GM23248 (cell line): ENCODE measurements at regions not wholly inside any gene's neighbourhood (a gene's known extent, or its start where the extent isn't known, plus 50 kb on each side); places are given as distances from the start of the nearest gene placed in this dataset.
A peak's percentile ranks its signal among the peaks of the same experiment; 100 is the strongest.

Experiments
- DNase-seq: peaks from one replicate; pipeline ENCODE4 v3.0.0-alpha.2; 2015
- H2AFZ ChIP-seq: fragments of 200-600 bp; sonication (generic); 2 replicates; pipeline ENCODE4 v1.6.1; 2016; ENCODE audit warnings: antibody characterized with exemption
- H3F3A ChIP-seq: fragments of 200-600 bp; sonication (generic); 2 replicates; pipeline ENCODE4 v1.6.1; 2016; ENCODE audit warnings: mild to moderate bottlenecking, antibody characterized with exemption, mixed run types; ENCODE audit not compliant: insufficient read depth
- H3K27ac ChIP-seq: fragments of 200-600 bp; sonication (generic); 2 replicates; pipeline ENCODE4 v1.5.1; 2016; ENCODE audit warnings: mild to moderate bottlenecking
- H3K27me3 ChIP-seq: fragments of 200-600 bp; sonication (generic); replicated peaks from 2 replicates; pipeline ENCODE4 v1.6.1; 2016; ENCODE audit warnings: mild to moderate bottlenecking; ENCODE audit not compliant: insufficient read depth
- H3K36me3 ChIP-seq: fragments of 200-600 bp; sonication (generic); 2 replicates; pipeline ENCODE4 v1.6.1; 2016; ENCODE audit warnings: low read depth, mild to moderate bottlenecking
- H3K4me1 ChIP-seq: fragments of 200-600 bp; sonication (generic); 2 replicates; pipeline ENCODE4 v1.6.1; 2016; ENCODE audit warnings: mild to moderate bottlenecking; ENCODE audit not compliant: insufficient read depth
- H3K4me2 ChIP-seq: fragments of 200-600 bp; sonication (generic); one replicate; pipeline ENCODE4 v1.6.1; 2016; ENCODE audit warnings: mild to moderate bottlenecking; ENCODE audit not compliant: unreplicated experiment
- H3K4me3 ChIP-seq: fragments of 200-600 bp; sonication (generic); 2 replicates; pipeline ENCODE4 v1.5.1; 2016; ENCODE audit warnings: mild to moderate bottlenecking
- H3K79me2 ChIP-seq: fragments of 200-600 bp; sonication (generic); 2 replicates; pipeline ENCODE4 v1.6.1; 2016; ENCODE audit warnings: mild to moderate bottlenecking; ENCODE audit not compliant: insufficient read depth
- H3K9ac ChIP-seq: fragments of 200-600 bp; sonication (generic); 2 replicates; pipeline ENCODE4 v1.6.1; 2016; ENCODE audit warnings: mild to moderate bottlenecking
- H3K9me2 ChIP-seq: fragments of 200-600 bp; sonication (generic); 2 replicates; pipeline ENCODE4 v1.6.1; 2016; ENCODE audit warnings: mixed run types, mild to moderate bottlenecking, moderate library complexity; ENCODE audit not compliant: insufficient read depth
- H3K9me3 ChIP-seq: fragments of 200-600 bp; sonication (generic); one replicate; pipeline ENCODE4 v1.6.1; 2017; ENCODE audit warnings: low read depth
- H4K20me1 ChIP-seq: fragments of 200-600 bp; sonication (generic); 2 replicates; pipeline ENCODE4 v1.6.0; 2016; ENCODE audit not compliant: insufficient read depth
- EZH2 ChIP-seq: fragments of 200-600 bp; sonication (generic); IDR thresholded peaks from 2 replicates; pipeline ENCODE4 v1.6.1; 2018; ENCODE audit warnings: antibody characterized with exemption, mild to moderate bottlenecking; ENCODE audit not compliant: insufficient read depth, poor library complexity, severe bottlenecking
- EZH2phosphoT487 ChIP-seq: fragments of 200-600 bp; sonication (generic); IDR thresholded peaks from 2 replicates; pipeline ENCODE4 v1.6.1; 2018; ENCODE audit warnings: antibody characterized with exemption, moderate library complexity, mild to moderate bottlenecking, low read depth; ENCODE audit not compliant: insufficient read depth
- WGBS, 2 experiments: methylation state at CpG; one replicate each; pipeline ENCODE4 v1.1.6; 2015 to 2017; ENCODE audit warnings: low lambda C conversion rate in 2 of 2, low coverage in 1 of 2; ENCODE audit errors: missing lambda C conversion rate in 2 of 2; 5-methylcytosine and 5-hydroxymethylcytosine counted together
- in situ Hi-C: fragments of 300-500 bp; cut with MboI; formaldehyde crosslinking; loops from 2 replicates; pipeline ENCODE4 v1.15.0; 2020

- H4K20me1 ChIP-seq, result no peaks in the 10 kb centered on the region
- H3F3A ChIP-seq, result peaks cover 26% of the 10 kb centered on the region
- peaks cover 53% of the 10 kb centered on the region for H3K4me1 ChIP-seq
- no peak for DNase-seq
- H3K9me3 ChIP-seq, result no peaks in the 10 kb centered on the region
- no peak overlapping the region for H3K9ac ChIP-seq
- no peaks in the 10 kb centered on the region for H3K27me3 ChIP-seq
- H3K27ac ChIP-seq, result no peak overlapping the region
- no peaks in the 10 kb centered on the region for H3K36me3 ChIP-seq
- no peak overlapping the region for H2AFZ ChIP-seq
- H3K4me2 ChIP-seq, result no peak overlapping the region
- TF ChIP-seq EZH2, result no peak
- TF ChIP-seq EZH2phosphoT487, result no peak
- 97 to 98% methylated on average over 7 to 8 of the region's 8 CpGs for WGBS, 2 experiments
- no peaks in the 10 kb centered on the region for H3K9me2 ChIP-seq
- in situ Hi-C loops, result no loop called here
- no peaks in the 10 kb centered on the region for H3K79me2 ChIP-seq
- no peak overlapping the region for H3K4me3 ChIP-seq
Observed at GRCh38 chr10:78803710-78804109, 265.1 kb upstream of the ZMIZ1 start.

DNA sequence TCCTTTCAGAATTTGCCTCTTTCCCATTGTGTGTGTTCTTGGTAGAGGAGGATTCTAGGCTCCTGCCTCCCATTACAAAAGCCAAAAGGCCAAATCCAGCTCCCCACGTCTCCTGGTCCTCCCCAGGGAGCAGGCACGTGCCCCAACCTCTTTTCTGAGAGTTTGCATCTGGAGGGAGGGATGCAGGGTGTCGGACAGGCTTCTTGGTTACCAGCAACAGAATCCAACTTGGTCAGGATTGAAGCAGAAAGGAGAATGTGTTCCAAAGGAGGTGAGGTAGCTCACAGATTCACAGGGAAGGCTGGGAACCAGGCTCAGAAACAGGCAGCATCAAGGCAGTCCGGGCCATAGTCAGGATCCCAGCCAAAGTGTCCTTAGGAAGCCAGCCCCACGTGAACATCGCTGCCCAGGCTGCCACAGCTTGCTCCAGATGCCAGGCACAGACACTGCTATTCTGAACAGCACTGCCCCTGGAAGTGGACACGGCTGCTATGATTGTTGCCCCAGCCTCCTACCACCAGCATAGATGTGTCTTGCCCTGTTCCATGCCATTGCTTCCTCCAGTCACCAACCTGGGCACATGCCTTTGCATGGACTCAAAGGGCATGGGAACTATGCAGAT is 264.2 kb upstream of the ZMIZ1 start:
- Histone ChIP-seq H3K79me2 (no peaks in the 10 kb centered on the region), H3K9me2 (no peaks in the 10 kb centered on the region), H3K27ac (peak overlapping the region; percentile 83), H3K4me1 (peaks cover 53% of the 10 kb centered on the region), H3K36me3 (no peaks in the 10 kb centered on the region), H3K4me3 (no peak overlapping the region), H3K4me2 (peak overlapping the region; percentile 16), H3K27me3 (no peaks in the 10 kb centered on the region), H2AFZ (no peak overlapping the region), H3K9me3 (no peaks in the 10 kb centered on the region), H3F3A (peaks cover 26% of the 10 kb centered on the region), H4K20me1 (no peaks in the 10 kb centered on the region), H3K9ac (peak overlapping the region; percentile 50)
- 38 to 41% methylated on average over 7 of the region's 7 CpGs for WGBS, 2 experiments
- peak; percentile 57 for DNase-seq
- TF ChIP-seq EZH2 (no peak), EZH2phosphoT487 (no peak)
- in situ Hi-C loops, result no loop called here

GRCh38 chr10:78805176-78805575 is 263.6 kb upstream of the ZMIZ1 start:
- no peak overlapping the region for H3K4me3 ChIP-seq
- H3F3A ChIP-seq, result peaks cover 26% of the 10 kb centered on the region
- peak overlapping the region; percentile 42 for H3K4me2 ChIP-seq
- no peak for TF ChIP-seq EZH2
- TF ChIP-seq EZH2phosphoT487, result no peak
- H3K9me2 ChIP-seq, result no peaks in the 10 kb centered on the region
- H3K4me1 ChIP-seq, result peaks cover 53% of the 10 kb centered on the region
- H3K9ac ChIP-seq, result peak overlapping the region; percentile 60
- no peaks in the 10 kb centered on the region for H3K9me3 ChIP-seq
- no peaks in the 10 kb centered on the region for H3K79me2 ChIP-seq
- 1 to 2% methylated on average over 6 of the region's 6 CpGs for WGBS, 2 experiments
- H3K27me3 ChIP-seq, result no peaks in the 10 kb centered on the region
- H2AFZ ChIP-seq, result no peak overlapping the region
- DNase-seq, result peak; percentile 98
- in situ Hi-C loops, result no loop called here
- H3K36me3 ChIP-seq, result no peaks in the 10 kb centered on the region
- H4K20me1 ChIP-seq, result no peaks in the 10 kb centered on the region
- H3K27ac ChIP-seq, result peak overlapping the region; percentile 83

DNA sequence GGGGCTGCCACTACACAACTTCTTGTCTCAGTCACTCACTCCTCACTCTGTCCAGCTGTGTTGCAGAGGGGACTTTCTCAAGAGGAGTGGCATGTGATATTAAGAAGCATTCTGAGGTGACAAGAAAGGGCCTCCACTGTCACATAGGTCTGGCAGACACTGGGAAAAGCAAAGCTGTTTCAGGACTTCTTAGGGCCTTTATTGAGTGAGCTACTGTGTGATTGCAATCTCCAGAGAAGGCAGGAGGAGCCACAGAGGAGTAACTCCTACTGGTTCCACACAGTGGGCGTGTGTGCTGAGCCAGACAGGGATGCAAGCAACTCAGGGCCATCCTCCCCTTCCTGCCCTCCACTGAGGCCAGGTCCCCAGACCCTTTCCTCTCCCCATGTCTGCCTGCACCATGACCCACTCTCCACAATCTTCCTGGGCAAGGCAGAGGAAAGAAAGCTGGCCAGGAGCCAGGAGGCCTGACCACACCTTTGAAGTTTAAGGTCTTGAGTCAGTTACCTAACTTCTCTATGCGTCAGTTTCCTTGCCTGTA is 262.0 kb upstream of the ZMIZ1 start:
- H3K27ac ChIP-seq, result no peak overlapping the region
- DNase-seq, result peak; percentile 41
- no peak overlapping the region for H3K4me3 ChIP-seq
- H3K9ac ChIP-seq, result no peak overlapping the region
- TF ChIP-seq EZH2 (no peak), EZH2phosphoT487 (no peak)
- in situ Hi-C loops, result no loop called here
- H3K4me2 ChIP-seq, result no peak overlapping the region
- no peaks in the 10 kb centered on the region for H4K20me1 ChIP-seq
- H3F3A ChIP-seq, result peaks cover 24% of the 10 kb centered on the region
- 98 to 100% methylated on average over 2 of the region's 2 CpGs for WGBS, 2 experiments
- H3K79me2 ChIP-seq, result no peaks in the 10 kb centered on the region
- no peaks in the 10 kb centered on the region for H3K9me3 ChIP-seq
- H3K36me3 ChIP-seq, result no peaks in the 10 kb centered on the region
- H2AFZ ChIP-seq, result no peak overlapping the region
- H3K4me1 ChIP-seq, result peaks cover 52% of the 10 kb centered on the region
- no peaks in the 10 kb centered on the region for H3K27me3 ChIP-seq
- no peaks in the 10 kb centered on the region for H3K9me2 ChIP-seq
